Muscle of leg (tissue), 3 donors: ENCODE measurements at regions not wholly inside any gene's neighbourhood (a gene's known extent, or its start where the extent isn't known, plus 50 kb on each side); places are given as distances from the start of the nearest gene placed in this dataset.

Source experiments
- DNase-seq: peaks from one replicate; pipeline ENCODE4 v3.0.0; 2013
- H3K27ac ChIP-seq: one replicate; pipeline ENCODE4 v1.5.1; 2013; ENCODE audit warnings: mild to moderate bottlenecking, low read length, control low read depth
- H3K27me3 ChIP-seq: one replicate; pipeline ENCODE4 v1.6.1; 2013; ENCODE audit warnings: low read length; ENCODE audit not compliant: control insufficient read depth, insufficient read depth
- H3K36me3 ChIP-seq: one replicate; pipeline ENCODE4 v1.6.1; 2013; ENCODE audit warnings: low read length; ENCODE audit not compliant: control insufficient read depth, insufficient read depth
- H3K4me1 ChIP-seq: one replicate; pipeline ENCODE4 v1.6.1; 2013; ENCODE audit warnings: low read length; ENCODE audit not compliant: control insufficient read depth, insufficient read depth
- H3K4me3 ChIP-seq: one replicate; pipeline ENCODE4 v1.5.1; 2013; ENCODE audit warnings: low read length, control low read depth
- H3K9me3 ChIP-seq: replicated peaks from 2 replicates; pipeline ENCODE4 v1.6.1; 2013; ENCODE audit warnings: low read depth, low read length; ENCODE audit not compliant: control insufficient read depth
- WGBS: methylation state at CpG from one replicate; pipeline ENCODE4 v1.1.5; 2013; ENCODE audit warnings: missing lambda C conversion rate; ENCODE audit not compliant: insufficient coverage; 5-methylcytosine and 5-hydroxymethylcytosine counted together

DNA sequence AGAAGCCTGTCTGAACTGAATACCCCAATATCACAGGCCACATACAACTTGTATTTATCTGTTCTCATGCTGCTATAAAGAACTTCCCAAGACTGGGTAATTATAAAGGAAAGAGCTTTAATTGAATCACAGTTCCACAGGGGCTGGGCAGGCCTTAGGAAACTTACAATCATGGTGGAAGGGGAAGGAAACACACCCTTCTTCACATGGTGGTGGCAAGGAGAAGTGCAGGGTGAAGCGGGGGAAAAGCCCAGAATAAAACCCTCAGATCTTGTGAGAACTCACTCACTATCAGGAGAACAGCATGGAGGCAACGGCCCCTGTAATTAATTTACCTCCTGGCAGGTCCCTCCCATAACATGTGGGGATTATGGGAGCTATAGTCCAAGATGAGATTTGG is 50.3 kb upstream of the FNDC1 start:
- Histone ChIP-seq H3K4me1 (peaks cover 39% of the 10 kb centered on the region), H3K4me3 (no peak overlapping the region), H3K27ac (no peak overlapping the region), H3K27me3 (no peaks in the 10 kb centered on the region), H3K36me3 (no peaks in the 10 kb centered on the region), H3K9me3 (no peaks in the 10 kb centered on the region)
- no peak for DNase-seq
- no CpG with 5 or more reads among the region's 2 CpGs for WGBS

DNA sequence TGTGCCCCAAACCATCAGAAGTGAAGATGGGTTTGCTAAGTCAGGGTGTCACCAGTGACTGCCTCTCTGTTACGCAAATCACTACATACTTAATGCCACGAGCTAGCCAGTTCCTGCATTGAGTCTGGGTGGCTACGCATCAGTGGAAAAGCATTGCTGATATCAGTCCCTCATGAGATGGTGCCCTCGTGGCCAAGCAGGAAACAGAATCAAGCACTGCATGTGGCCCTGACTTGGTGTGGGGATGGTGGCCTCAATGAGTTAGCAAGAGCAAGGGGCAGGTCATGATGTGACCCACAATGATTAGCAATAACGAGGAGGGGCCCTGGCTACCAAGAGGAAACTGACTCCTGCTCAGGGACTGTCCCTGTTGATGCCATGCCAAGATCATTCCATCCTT is 51.6 kb upstream of the FNDC1 start:
- WGBS, result 83% methylated on average over 3 of the region's 5 CpGs
- Histone ChIP-seq H3K4me3 (no peak overlapping the region), H3K4me1 (peaks cover 41% of the 10 kb centered on the region), H3K27me3 (no peaks in the 10 kb centered on the region), H3K36me3 (no peaks in the 10 kb centered on the region), H3K9me3 (no peaks in the 10 kb centered on the region), H3K27ac (peak overlapping the region; percentile 79)
- DNase-seq, result no peak

- H3K9me3 ChIP-seq, result no peaks in the 10 kb centered on the region
- H3K27ac ChIP-seq, result peak overlapping the region; percentile 79
- no peaks in the 10 kb centered on the region for H3K36me3 ChIP-seq
- DNase-seq, result peak; percentile 78
- no peaks in the 10 kb centered on the region for H3K27me3 ChIP-seq
- 42% methylated on average over 1 of the region's 3 CpGs for WGBS
- no peak overlapping the region for H3K4me3 ChIP-seq
- peaks cover 37% of the 10 kb centered on the region for H3K4me1 ChIP-seq
Measured at GRCh38 chr6:159117046-159117445, 52.2 kb upstream of the FNDC1 start.

DNA sequence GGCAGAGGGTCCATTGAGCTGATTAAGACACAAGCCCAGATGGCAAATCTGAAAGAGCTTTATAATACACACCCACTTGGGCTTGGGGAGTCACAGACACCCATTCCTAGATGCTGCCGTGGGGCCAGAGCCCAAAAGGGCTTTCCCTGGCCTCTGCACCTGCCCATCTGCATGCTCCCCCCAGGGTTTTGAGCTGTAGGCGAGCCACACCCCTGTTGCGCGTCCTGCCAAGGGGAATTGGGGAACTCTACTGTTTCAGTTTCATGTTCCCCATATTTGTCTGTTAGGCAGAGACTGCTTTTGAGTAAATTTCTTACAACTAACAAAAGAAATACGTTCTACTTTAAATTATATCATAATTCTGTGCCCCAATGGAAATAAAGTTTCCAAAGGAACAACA is 52.9 kb upstream of the FNDC1 start:
- no peak overlapping the region for H3K4me3 ChIP-seq

DNA sequence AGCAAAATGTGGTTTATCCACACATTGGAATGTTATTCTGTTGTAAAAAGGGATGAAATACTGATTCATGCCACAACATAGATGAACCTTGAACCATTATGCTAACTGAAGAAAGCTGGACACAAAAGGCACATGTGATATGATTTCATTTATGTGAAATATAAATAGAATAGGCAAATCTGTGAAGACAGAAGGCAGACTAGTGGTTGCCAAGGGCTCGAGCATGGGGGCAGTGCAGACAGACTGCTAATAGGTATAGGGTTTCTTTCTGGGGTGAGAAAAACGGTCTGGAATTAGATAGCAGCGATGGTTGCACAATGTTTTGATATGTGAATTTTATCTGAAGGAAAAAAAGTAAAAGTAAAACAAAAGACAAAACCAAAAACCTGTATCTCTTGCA is 54.6 kb upstream of the FNDC1 start:
- Histone ChIP-seq H3K27ac (no peak overlapping the region), H3K36me3 (no peaks in the 10 kb centered on the region), H3K9me3 (no peaks in the 10 kb centered on the region), H3K4me3 (no peak overlapping the region), H3K27me3 (no peaks in the 10 kb centered on the region), H3K4me1 (peaks cover 33% of the 10 kb centered on the region)
- WGBS, result 13% methylated on average over 1 of the region's 3 CpGs
- no peak for DNase-seq

More for the DNA sequence above, 52.9 kb upstream of the FNDC1 start:
- H3K9me3 ChIP-seq, result no peaks in the 10 kb centered on the region
- no peaks in the 10 kb centered on the region for H3K36me3 ChIP-seq
- H3K27ac ChIP-seq, result peak overlapping the region; percentile 79
- WGBS, result 0% methylated on average over 1 of the region's 5 CpGs
- H3K27me3 ChIP-seq, result no peaks in the 10 kb centered on the region
- DNase-seq, result peak; percentile 57
- peaks cover 33% of the 10 kb centered on the region for H3K4me1 ChIP-seq

DNA sequence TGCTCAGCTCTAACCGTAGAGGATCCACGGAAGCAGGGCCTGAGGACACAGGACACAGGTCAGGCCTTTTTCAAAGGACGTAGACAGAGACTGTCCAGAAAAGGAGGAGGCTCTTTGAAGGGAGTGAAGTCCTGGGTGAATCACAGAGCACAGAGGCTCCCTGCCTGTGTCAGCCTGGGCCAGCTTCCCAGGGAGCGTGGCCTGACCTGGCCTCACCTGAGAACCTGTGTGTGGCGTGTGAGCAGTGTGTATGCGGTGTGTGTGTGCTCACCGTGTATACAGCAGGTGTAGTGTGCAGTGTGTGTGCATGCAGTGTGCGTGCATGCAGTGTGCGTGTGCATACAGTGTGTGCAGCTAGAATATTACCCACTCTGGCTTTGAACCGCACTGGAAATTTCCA is 56.0 kb upstream of the FNDC1 start:
- no peaks in the 10 kb centered on the region for H3K36me3 ChIP-seq
- H3K9me3 ChIP-seq, result no peaks in the 10 kb centered on the region
- no peak overlapping the region for H3K27ac ChIP-seq
- no peaks in the 10 kb centered on the region for H3K27me3 ChIP-seq
- no peak for DNase-seq
- H3K4me1 ChIP-seq, result peaks cover 32% of the 10 kb centered on the region
- H3K4me3 ChIP-seq, result no peak overlapping the region
- 78% methylated on average over 9 of the region's 10 CpGs for WGBS

- Histone ChIP-seq H3K27me3 (peaks cover 2% of the 10 kb centered on the region), H3K9me3 (no peaks in the 10 kb centered on the region), H3K4me1 (peaks cover 28% of the 10 kb centered on the region), H3K27ac (no peak overlapping the region), H3K4me3 (no peak overlapping the region), H3K36me3 (no peaks in the 10 kb centered on the region)
- no peak for DNase-seq
- 72% methylated on average over 4 of the region's 9 CpGs for WGBS
Measured at GRCh38 chr6:159112714-159113113, 56.5 kb upstream of the FNDC1 start.

GRCh38 chr6:159110748-159111147 is 58.5 kb upstream of the FNDC1 start:
- Histone ChIP-seq H3K27ac (no peak overlapping the region), H3K27me3 (peaks cover 2% of the 10 kb centered on the region), H3K4me1 (peaks cover 9% of the 10 kb centered on the region), H3K4me3 (no peak overlapping the region), H3K9me3 (no peaks in the 10 kb centered on the region), H3K36me3 (no peaks in the 10 kb centered on the region)
- no peak for DNase-seq

GRCh38 chr6:159110013-159110412 is 59.2 kb upstream of the FNDC1 start:
- Histone ChIP-seq H3K9me3 (no peaks in the 10 kb centered on the region), H3K36me3 (no peaks in the 10 kb centered on the region), H3K4me1 (peaks cover 4% of the 10 kb centered on the region), H3K27me3 (peaks cover 2% of the 10 kb centered on the region), H3K27ac (no peak overlapping the region), H3K4me3 (no peak overlapping the region)
- DNase-seq, result no peak
- WGBS, result 45% methylated on average over 1 of the region's 3 CpGs

GRCh38 chr6:159109391-159109790 is 59.8 kb upstream of the FNDC1 start:
- Histone ChIP-seq H3K4me3 (no peak overlapping the region), H3K27me3 (peaks cover 3% of the 10 kb centered on the region), H3K36me3 (no peaks in the 10 kb centered on the region), H3K9me3 (no peaks in the 10 kb centered on the region), H3K4me1 (peaks cover 5% of the 10 kb centered on the region), H3K27ac (no peak overlapping the region)
- 45% methylated on average over 1 of the region's 1 CpG for WGBS
- no peak for DNase-seq

DNA sequence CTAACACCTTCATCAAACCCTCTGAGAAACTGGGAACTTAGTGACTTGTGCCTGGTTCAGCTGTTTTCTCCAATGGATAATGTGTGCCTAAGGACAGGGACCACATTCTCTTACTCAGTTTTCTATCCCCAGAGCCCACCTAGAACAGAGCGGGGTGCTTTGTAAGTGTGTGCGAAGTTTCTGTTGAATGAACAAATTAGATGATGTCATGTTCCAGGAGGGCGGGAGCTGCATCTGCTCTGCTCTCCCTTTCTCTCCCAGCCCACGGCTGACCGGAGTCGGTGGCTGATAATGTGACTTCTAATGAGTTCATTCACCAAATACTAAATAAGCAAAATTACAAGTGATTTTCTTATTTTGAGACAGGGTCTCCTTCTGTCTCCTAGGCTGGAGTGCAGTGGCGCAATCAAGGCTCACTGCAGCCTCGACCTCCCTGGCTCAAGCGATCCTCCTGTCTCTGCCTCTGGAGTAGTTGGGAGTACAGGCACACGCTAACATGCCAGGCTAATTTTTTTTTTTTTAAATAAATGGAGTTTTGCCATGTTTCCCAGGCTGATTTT is 60.7 kb upstream of the FNDC1 start:
- H3K4me1 ChIP-seq, result peaks cover 12% of the 10 kb centered on the region
- 100% methylated on average over 3 of the region's 10 CpGs for WGBS
- H3K36me3 ChIP-seq, result no peaks in the 10 kb centered on the region
- no peak for DNase-seq
- no peaks in the 10 kb centered on the region for H3K9me3 ChIP-seq
- H3K4me3 ChIP-seq, result no peak overlapping the region
- peaks cover 4% of the 10 kb centered on the region for H3K27me3 ChIP-seq
- no peak overlapping the region for H3K27ac ChIP-seq
